ENCODE measurements at regions not wholly inside any gene's neighbourhood (a gene's known extent, or its start where the extent isn't known, plus 50 kb on each side); places are given as distances from the start of the nearest gene placed in this dataset.

- no peaks in the 10 kb centered on the region for H3K27me3 ChIP-seq
- no peak for TF ChIP-seq CTCF (IDR thresholded peaks at IDR 0.05)
- no peaks in the 10 kb centered on the region for H3K36me3 ChIP-seq
- H3K27ac ChIP-seq, result no peak overlapping the region
- H3K4me1 ChIP-seq, result no peaks in the 10 kb centered on the region
- intact Hi-C loops (cut with DNase I), result no loop called here
- H3K9me3 ChIP-seq, result no peaks in the 10 kb centered on the region
- ATAC-seq (no peak), DNase-seq (no peak)
- H3K4me3 ChIP-seq, result no peak overlapping the region
Measured at GRCh38 chr16:47991491-47991890, 164.3 kb downstream of the ABCC12 start.

- Histone ChIP-seq H3K4me1 (no peaks in the 10 kb centered on the region), H3K4me3 (no peak overlapping the region), H3K27me3 (no peaks in the 10 kb centered on the region), H3K27ac (no peak overlapping the region), H3K9me3 (no peaks in the 10 kb centered on the region), H3K36me3 (no peaks in the 10 kb centered on the region)
- intact Hi-C loops (cut with DNase I), result no loop called here
- TF ChIP-seq CTCF (IDR thresholded peaks at IDR 0.05), result no peak
- no peak for DNase-seq
- ATAC-seq, result no peak
Measured at GRCh38 chr16:47990676-47991075, 165.1 kb downstream of the ABCC12 start.

GRCh38 chr16:47987136-47987535 lies 168.7 kb downstream of the ABCC12 start:
- DNase-seq, result no peak
- Histone ChIP-seq H3K36me3 (no peaks in the 10 kb centered on the region), H3K9me3 (no peaks in the 10 kb centered on the region), H3K27ac (no peak overlapping the region), H3K4me3 (no peak overlapping the region), H3K4me1 (no peaks in the 10 kb centered on the region), H3K27me3 (no peaks in the 10 kb centered on the region)
- no peak for ATAC-seq
- intact Hi-C loops (cut with DNase I), result no loop called here
- no peak for TF ChIP-seq CTCF (IDR thresholded peaks at IDR 0.05)

- TF ChIP-seq CTCF (IDR thresholded peaks at IDR 0.05), result no peak
- Histone ChIP-seq H3K4me3 (no peak overlapping the region), H3K9me3 (no peaks in the 10 kb centered on the region), H3K36me3 (no peaks in the 10 kb centered on the region), H3K27me3 (no peaks in the 10 kb centered on the region), H3K27ac (no peak overlapping the region), H3K4me1 (no peaks in the 10 kb centered on the region)
- intact Hi-C loops (cut with DNase I), result no loop called here
- DNase-seq (no peak), ATAC-seq (no peak)
Measured at GRCh38 chr16:47986031-47986430, 169.8 kb downstream of the ABCC12 start.

- Histone ChIP-seq H3K4me1 (no peaks in the 10 kb centered on the region), H3K27ac (no peak overlapping the region), H3K27me3 (no peaks in the 10 kb centered on the region), H3K9me3 (no peaks in the 10 kb centered on the region), H3K36me3 (no peaks in the 10 kb centered on the region), H3K4me3 (no peak overlapping the region)
- TF ChIP-seq CTCF (IDR thresholded peaks at IDR 0.05), result no peak
- intact Hi-C loops (cut with DNase I), result no loop called here
- ATAC-seq, result no peak
- DNase-seq, result no peak
Measured at GRCh38 chr16:47984669-47985068, 171.1 kb downstream of the ABCC12 start.

DNA sequence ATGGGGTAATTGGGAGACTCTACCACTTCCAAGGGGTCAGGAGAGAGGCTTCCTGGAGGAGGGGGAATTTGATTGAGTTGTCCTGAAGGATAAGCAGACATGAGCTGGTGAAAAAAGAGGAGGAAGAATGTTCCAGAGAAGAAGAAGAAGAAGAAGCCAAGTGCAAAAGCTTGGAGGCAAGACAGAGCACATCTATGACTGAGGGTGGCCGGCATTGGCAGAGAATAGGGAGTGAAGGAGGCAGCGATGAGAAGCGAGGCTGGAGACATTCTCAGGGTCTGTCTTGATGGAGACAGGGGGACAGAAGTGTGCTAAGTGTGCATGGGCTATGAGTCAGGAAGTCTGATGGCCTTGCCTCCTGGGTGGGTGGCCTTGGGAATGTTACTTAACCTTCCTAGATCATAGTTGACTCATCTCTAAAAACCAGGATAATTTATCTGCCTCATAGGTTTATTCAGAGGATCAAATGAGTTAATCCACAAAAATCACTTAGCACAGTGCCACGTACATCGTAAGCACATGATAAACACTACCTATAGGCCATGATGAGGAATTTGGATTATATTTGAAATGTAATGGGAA lies 171.7 kb downstream of the ABCC12 start:
- H3K36me3 ChIP-seq, result no peaks in the 10 kb centered on the region
- no peak for ATAC-seq
- no peak for TF ChIP-seq CTCF (IDR thresholded peaks at IDR 0.05)
- H3K27ac ChIP-seq, result no peak overlapping the region
- H3K27me3 ChIP-seq, result no peaks in the 10 kb centered on the region
- H3K4me1 ChIP-seq, result no peaks in the 10 kb centered on the region
- no peaks in the 10 kb centered on the region for H3K9me3 ChIP-seq
- H3K4me3 ChIP-seq, result no peak overlapping the region
- intact Hi-C loops (cut with DNase I), result no loop called here
- DNase-seq, result no peak
